Neural cell (in vitro differentiated cells): ENCODE measurements at regions not wholly inside any gene's neighbourhood (a gene's known extent, or its start where the extent isn't known, plus 50 kb on each side); places are given as distances from the start of the nearest gene placed in this dataset.

Source experiments
- CTCF ChIP-seq: fragments of 450-650 bp; IDR thresholded peaks from 2 replicates; pipeline ENCODE4 v1.5.1; 2014; ENCODE audit warnings: antibody characterized with exemption, mild to moderate bottlenecking, moderate library complexity; ENCODE audit not compliant: poor library complexity, severe bottlenecking
- EP300 ChIP-seq: fragments of 450-650 bp; conservative IDR thresholded peaks from 2 replicates; pipeline ENCODE4 v1.6.1; 2014; ENCODE audit warnings: antibody characterized with exemption, mild to moderate bottlenecking, moderate library complexity; ENCODE audit not compliant: poor library complexity, severe bottlenecking
- EZH2 ChIP-seq: fragments of 200-600, 300-800 bp; shearing (Covaris generic), sonication (generic); IDR thresholded peaks from 2 replicates; pipeline ENCODE4 v1.6.1; 2014; ENCODE audit warnings: antibody characterized with exemption, low read length, borderline replicate concordance, mild to moderate bottlenecking; ENCODE audit not compliant: insufficient read depth, poor library complexity, severe bottlenecking
- POLR2AphosphoS5 ChIP-seq: IDR thresholded peaks from 2 replicates; pipeline ENCODE4 v1.6.1; 2012
- RAD21 ChIP-seq: fragments of 450-650 bp; conservative IDR thresholded peaks from 2 replicates; pipeline ENCODE4 v1.6.1; 2014; ENCODE audit warnings: antibody characterized with exemption, mild to moderate bottlenecking, moderate library complexity
- REST ChIP-seq: IDR thresholded peaks from 2 replicates; pipeline ENCODE4 v1.6.1; 2012; ENCODE audit warnings: borderline replicate concordance
- SMC3 ChIP-seq: fragments of 450-650 bp; conservative IDR thresholded peaks from 2 replicates; pipeline ENCODE4 v1.6.1; 2014; ENCODE audit warnings: antibody characterized with exemption, mild to moderate bottlenecking, moderate library complexity; ENCODE audit not compliant: poor library complexity
- TAF1 ChIP-seq: IDR thresholded peaks from 2 replicates; pipeline ENCODE4 v1.6.1; 2012; ENCODE audit warnings: low read depth

- no peak for TF ChIP-seq CTCF
- TF ChIP-seq REST: no peak
- TF ChIP-seq POLR2AphosphoS5: no peak
- TF ChIP-seq RAD21: no peak
- no peak for TF ChIP-seq TAF1
- TF ChIP-seq EP300: no peak
- no peak for TF ChIP-seq EZH2
- TF ChIP-seq SMC3: no peak
Measured at GRCh38 chrX:6959006-6959405, 188.5 kb upstream of the STS start.
